Liver (tissue), 8 donors: ENCODE measurements at regions not wholly inside any gene's neighbourhood (a gene's known extent, or its start where the extent isn't known, plus 50 kb on each side); places are given as distances from the start of the nearest gene placed in this dataset.

ENCODE experiments used
- DNase-seq: peaks from one replicate; pipeline ENCODE4 v3.0.0-alpha.2; 2017; ENCODE audit warnings: low spot score
- H3K27ac ChIP-seq, 2 donors: one replicate each; pipeline ENCODE4 v1.7.0; 2013; ENCODE audit warnings: inconsistent platforms in 2 of 2, low read length in 2 of 2, control low read depth in 1 of 2, low read depth in 1 of 2, mild to moderate bottlenecking in 1 of 2
- H3K27me3 ChIP-seq, 4 donors: one replicate each; pipeline versions ENCODE4 v1.6.1 to v1.7.0; 2013; ENCODE audit warnings: low read length in 3 of 4, inconsistent platforms in 1 of 4, mild to moderate bottlenecking in 1 of 4, moderate library complexity in 1 of 4; ENCODE audit not compliant: control insufficient read depth in 4 of 4, insufficient read depth in 4 of 4
- H3K36me3 ChIP-seq, 4 donors: one replicate each; pipeline versions ENCODE4 v1.6.1 to v1.7.0; 2013; ENCODE audit warnings: low read length in 3 of 4, mild to moderate bottlenecking in 3 of 4, low read depth in 1 of 4, moderate library complexity in 1 of 4; ENCODE audit not compliant: control insufficient read depth in 4 of 4, insufficient read depth in 3 of 4
- H3K4me1 ChIP-seq, 4 donors: one replicate each; pipeline versions ENCODE4 v1.6.1 to v1.7.0; 2013; ENCODE audit warnings: low read length in 3 of 4, mild to moderate bottlenecking in 3 of 4, moderate library complexity in 1 of 4; ENCODE audit not compliant: control insufficient read depth in 4 of 4, insufficient read depth in 4 of 4
- H3K4me3 ChIP-seq, 3 donors: one replicate each; pipeline versions ENCODE4 v1.6.1 to v1.7.0; 2013; ENCODE audit warnings: low read length in 3 of 3, control low read depth in 1 of 3, low read depth in 1 of 3, mild to moderate bottlenecking in 1 of 3
- H3K9ac ChIP-seq, 2 donors: one replicate each; pipeline ENCODE4 v1.7.0; 2013; ENCODE audit warnings: low read length in 2 of 2, mild to moderate bottlenecking in 2 of 2, moderate library complexity in 2 of 2, control low read depth in 1 of 2, low read depth in 1 of 2
- H3K9me3 ChIP-seq, 4 donors: one replicate each; pipeline versions ENCODE4 v1.6.1 to v1.7.0; 2013; ENCODE audit warnings: low read length in 3 of 4; ENCODE audit not compliant: control insufficient read depth in 4 of 4
- ATF3 ChIP-seq: IDR thresholded peaks from 2 replicates; pipeline ENCODE4 v1.6.1; 2016; ENCODE audit warnings: antibody characterized with exemption
- CTCF ChIP-seq: fragments of 150-350 bp; IDR thresholded peaks from 2 replicates; pipeline ENCODE4 v1.5.1; 2017; ENCODE audit warnings: improper control_type of control experiment, low read depth, low read length; ENCODE audit not compliant: missing input control
- EGR1 ChIP-seq, 2 donors: IDR thresholded peaks; 2 replicates each; pipeline ENCODE4 v1.6.1; 2016 to 2018; ENCODE audit warnings: antibody characterized with exemption in 2 of 2, low read depth in 2 of 2
- FOXA1 ChIP-seq: IDR thresholded peaks from 2 replicates; pipeline ENCODE4 v1.6.1; 2016; ENCODE audit warnings: antibody characterized with exemption
- FOXA2 ChIP-seq: IDR thresholded peaks from 2 replicates; pipeline ENCODE4 v1.6.1; 2016; ENCODE audit warnings: antibody characterized with exemption
- GABPA ChIP-seq, 2 donors: IDR thresholded peaks in 1 of 2; conservative IDR thresholded peaks in 1 of 2; 2 replicates each; pipeline ENCODE4 v1.6.1; 2016; ENCODE audit warnings: antibody characterized with exemption in 2 of 2, mild to moderate bottlenecking in 1 of 2, moderate library complexity in 1 of 2
- HNF4A ChIP-seq, 2 donors: conservative IDR thresholded peaks; 2 replicates each; pipeline ENCODE4 v1.6.1; 2016; ENCODE audit warnings: antibody characterized with exemption in 2 of 2, mild to moderate bottlenecking in 2 of 2
- HNF4G ChIP-seq: IDR thresholded peaks from 2 replicates; pipeline ENCODE4 v1.6.1; 2016; ENCODE audit warnings: antibody characterized with exemption
- JUND ChIP-seq, 2 donors: IDR thresholded peaks; 2 replicates each; pipeline ENCODE4 v1.6.1; 2016; ENCODE audit warnings: antibody characterized with exemption in 2 of 2
- NR2F2 ChIP-seq: IDR thresholded peaks from 2 replicates; pipeline ENCODE4 v1.6.1; 2016; ENCODE audit warnings: antibody characterized with exemption
- RAD21 ChIP-seq, 2 donors: IDR thresholded peaks; 2 replicates each; pipeline ENCODE4 v1.6.1; 2016; ENCODE audit warnings: antibody characterized with exemption in 2 of 2, mild to moderate bottlenecking in 2 of 2
- REST ChIP-seq: IDR thresholded peaks from 2 replicates; pipeline ENCODE4 v1.6.1; 2016; ENCODE audit warnings: antibody characterized with exemption, mild to moderate bottlenecking
- RXRA ChIP-seq, 2 donors: IDR thresholded peaks; 2 replicates each; pipeline ENCODE4 v1.6.1; 2017 to 2018; ENCODE audit warnings: antibody characterized with exemption in 2 of 2, mild to moderate bottlenecking in 1 of 2
- SP1 ChIP-seq: IDR thresholded peaks from 2 replicates; pipeline ENCODE4 v1.6.1; 2018; ENCODE audit warnings: antibody characterized with exemption, mild to moderate bottlenecking
- TAF1 ChIP-seq: conservative IDR thresholded peaks from 2 replicates; pipeline ENCODE4 v1.6.1; 2016; ENCODE audit warnings: antibody characterized with exemption, mild to moderate bottlenecking
- YY1 ChIP-seq: IDR thresholded peaks from 2 replicates; pipeline ENCODE4 v1.6.1; 2016; ENCODE audit warnings: antibody characterized with exemption, mild to moderate bottlenecking
- WGBS: extraction: QIAGEN DNeasy Blood & Tissue Kit; methylation state at CpG from one replicate; pipeline ENCODE4 v1.1.7; 2013; 5-methylcytosine and 5-hydroxymethylcytosine counted together
- TF ChIP-seq, protein P1 (sequence below): IDR thresholded peaks from 2 replicates; pipeline ENCODE4 v1.6.1; 2016; ENCODE audit warnings: antibody characterized with exemption
- TF ChIP-seq, protein P2 (sequence below): IDR thresholded peaks from 2 replicates; pipeline ENCODE4 v1.6.1; 2016; ENCODE audit warnings: antibody characterized with exemption
- donor health status: healthy.
- donor health status: healthy.
- donor health status: healthy.
- donor health status: healthy.
- donor health status: healthy.

DNA sequence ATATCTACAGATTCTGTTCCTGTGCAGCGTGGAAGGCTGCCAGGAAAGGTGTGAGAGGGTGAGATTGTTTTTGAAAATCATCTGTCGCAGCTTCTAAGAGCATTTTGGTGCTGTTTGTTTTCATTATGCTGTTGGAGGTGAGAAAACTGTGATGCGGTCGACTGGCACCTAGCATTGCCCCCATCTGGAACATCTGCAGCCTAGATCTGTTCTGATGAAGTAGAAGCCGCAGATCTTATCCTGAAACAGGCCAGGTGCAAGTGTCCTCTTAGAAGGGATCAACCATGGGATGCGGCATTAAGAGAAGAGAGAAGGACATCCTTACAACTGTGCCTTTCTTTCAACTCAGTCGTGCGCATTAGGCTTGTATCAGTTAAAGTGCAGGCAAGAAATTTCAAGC is 167.3 kb downstream of the CDH26 start:
- H3K27me3 ChIP-seq: no peaks in the 10 kb centered on the region
- no peak overlapping the region for H3K27ac ChIP-seq
- H3K4me1 ChIP-seq: peaks cover 0 to 10% (median 5%) of the 10 kb centered on the region in 4 donors
- H3K9me3 ChIP-seq: no peaks in the 10 kb centered on the region
- TF ChIP-seq RXRA (IDR thresholded peaks at IDR 0.05) (no peak), REST (no peak)
- DNase-seq: no peak
- H3K36me3 ChIP-seq: no peaks in the 10 kb centered on the region
- H3K4me3 ChIP-seq: no peak overlapping the region
- 94% methylated on average over 8 of the region's 8 CpGs for WGBS
- no peak overlapping the region for H3K9ac ChIP-seq

- Histone ChIP-seq H3K9me3 (no peaks in the 10 kb centered on the region), H3K27me3 (no peaks in the 10 kb centered on the region), H3K36me3 (no peaks in the 10 kb centered on the region), H3K9ac (no peak overlapping the region), H3K4me3 (no peak overlapping the region), H3K27ac (peak overlapping the region in 1 of 2 donors; percentile 46), H3K4me1 (peaks cover 0 to 10% (median 5%) of the 10 kb centered on the region in 4 donors)
- TF ChIP-seq RXRA (IDR thresholded peaks at IDR 0.05) (peak; percentile 96 to 97), CTCF (no peak), YY1 (peak; percentile 81), SP1 (peak; percentile 88), FOXA2 (peak; percentile 61), REST (peak; percentile 47), TAF1 (no peak), GABPA (IDR thresholded peaks at IDR 0.05 in 1 of 2, conservative IDR thresholded peaks at IDR 0.05 in 1 of 2) (peak in 1 of 2 donors; percentile 64), ATF3 (peak; percentile 52), NR2F2 (peak; percentile 81), JUND (IDR thresholded peaks at IDR 0.05) (peak in 1 of 2 donors; percentile 73), RAD21 (IDR thresholded peaks at IDR 0.05) (peak; percentile 9 to 28), FOXA1 (no peak), HNF4A (conservative IDR thresholded peaks at IDR 0.05) (peak; percentile 100), EGR1 (IDR thresholded peaks at IDR 0.05; ENCODE audit: low read depth in 2 of 2) (peak in 1 of 2 donors; percentile 36), HNF4G (peak; percentile 98)
- TF ChIP-seq, protein P1, sequence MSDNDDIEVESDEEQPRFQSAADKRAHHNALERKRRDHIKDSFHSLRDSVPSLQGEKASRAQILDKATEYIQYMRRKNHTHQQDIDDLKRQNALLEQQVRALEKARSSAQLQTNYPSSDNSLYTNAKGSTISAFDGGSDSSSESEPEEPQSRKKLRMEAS: peak; percentile 94
- TF ChIP-seq, protein P2, sequence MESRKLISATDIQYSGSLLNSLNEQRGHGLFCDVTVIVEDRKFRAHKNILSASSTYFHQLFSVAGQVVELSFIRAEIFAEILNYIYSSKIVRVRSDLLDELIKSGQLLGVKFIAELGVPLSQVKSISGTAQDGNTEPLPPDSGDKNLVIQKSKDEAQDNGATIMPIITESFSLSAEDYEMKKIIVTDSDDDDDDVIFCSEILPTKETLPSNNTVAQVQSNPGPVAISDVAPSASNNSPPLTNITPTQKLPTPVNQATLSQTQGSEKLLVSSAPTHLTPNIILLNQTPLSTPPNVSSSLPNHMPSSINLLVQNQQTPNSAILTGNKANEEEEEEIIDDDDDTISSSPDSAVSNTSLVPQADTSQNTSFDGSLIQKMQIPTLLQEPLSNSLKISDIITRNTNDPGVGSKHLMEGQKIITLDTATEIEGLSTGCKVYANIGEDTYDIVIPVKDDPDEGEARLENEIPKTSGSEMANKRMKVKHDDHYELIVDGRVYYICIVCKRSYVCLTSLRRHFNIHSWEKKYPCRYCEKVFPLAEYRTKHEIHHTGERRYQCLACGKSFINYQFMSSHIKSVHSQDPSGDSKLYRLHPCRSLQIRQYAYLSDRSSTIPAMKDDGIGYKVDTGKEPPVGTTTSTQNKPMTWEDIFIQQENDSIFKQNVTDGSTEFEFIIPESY: peak; percentile 82
- WGBS: 30% methylated on average over 1 of the region's 1 CpG
- DNase-seq: no peak
Observed at GRCh38 chr20:60126975-60127374, 168.8 kb downstream of the CDH26 start.
